Gastroesophageal sphincter (tissue), 3 donors: ENCODE measurements at regions not wholly inside any gene's neighbourhood (a gene's known extent, or its start where the extent isn't known, plus 50 kb on each side); places are given as distances from the start of the nearest gene placed in this dataset.

Experiments used
- CTCF ChIP-seq, 4 experiments: fragments of 200-600 bp in 2 of 4; fragments of 450-650 bp in 2 of 4; sonication (generic) in 1 of 4; IDR thresholded peaks; one replicate each; pipeline ENCODE4 v1.5.1; 2017 to 2019; ENCODE audit warnings: antibody characterized with exemption in 4 of 4, mild to moderate bottlenecking in 2 of 4, moderate library complexity in 2 of 4
- EP300 ChIP-seq: sonication (generic); formaldehyde crosslinking; IDR thresholded peaks from one replicate; pipeline ENCODE4 v1.6.1; 2017; ENCODE audit warnings: antibody characterized with exemption, mild to moderate bottlenecking
- POLR2AphosphoS5 ChIP-seq: sonication (generic); formaldehyde crosslinking; IDR thresholded peaks from one replicate; pipeline ENCODE4 v1.6.1; 2017; ENCODE audit warnings: antibody characterized with exemption

- no peak for TF ChIP-seq CTCF (IDR thresholded peaks at IDR 0.05)
- TF ChIP-seq EP300, result no peak
- no peak for TF ChIP-seq POLR2AphosphoS5
Observed at GRCh38 chr5:166992108-166992507, 1299.3 kb upstream of the WWC1 start.
